Immature natural killer cell (primary cell): ENCODE measurements at regions not wholly inside any gene's neighbourhood (a gene's known extent, or its start where the extent isn't known, plus 50 kb on each side); places are given as distances from the start of the nearest gene placed in this dataset.
"Not testable (repeated sequence)": the region's sequence is repeated elsewhere in the genome, so short reads cannot be mapped to it uniquely, and the experiment has no call there.

Experiments
- DNase-seq, 3 donors: peaks; one replicate each; pipeline ENCODE4 v3.0.0; 2022; ENCODE audit warnings: mixed read lengths in 1 of 3
- H3K27ac Mint-ChIP-seq, 6 donors: one replicate each; pipeline ENCODE4 v1.8.0; 2020; ENCODE audit warnings: mixed read lengths in 6 of 6, mild to moderate bottlenecking in 5 of 6, inconsistent platforms in 4 of 6, moderate library complexity in 3 of 6
- H3K27me3 Mint-ChIP-seq, 3 donors: one replicate each; pipeline ENCODE4 v1.8.0; 2020 to 2021; ENCODE audit warnings: low read depth in 3 of 3, mild to moderate bottlenecking in 3 of 3, mixed read lengths in 3 of 3, moderate library complexity in 3 of 3, inconsistent platforms in 1 of 3
- H3K36me3 Mint-ChIP-seq, 3 donors: one replicate each; pipeline ENCODE4 v1.8.0; 2020; ENCODE audit warnings: mixed read lengths in 3 of 3, inconsistent platforms in 2 of 3, mild to moderate bottlenecking in 2 of 3
- H3K4me1 Mint-ChIP-seq, 2 donors: one replicate each; pipeline ENCODE4 v1.8.0; 2020; ENCODE audit warnings: inconsistent platforms in 2 of 2, mild to moderate bottlenecking in 2 of 2, mixed read lengths in 2 of 2, moderate library complexity in 1 of 2
- H3K4me3 Mint-ChIP-seq, 5 donors: one replicate each; pipeline ENCODE4 v1.8.0; 2020; ENCODE audit warnings: mild to moderate bottlenecking in 5 of 5, mixed read lengths in 5 of 5, inconsistent platforms in 3 of 5, moderate library complexity in 3 of 5
- H3K9me3 Mint-ChIP-seq, 6 donors: one replicate each; pipeline ENCODE4 v1.8.0; 2020; ENCODE audit warnings: mild to moderate bottlenecking in 6 of 6, mixed read lengths in 6 of 6, inconsistent platforms in 4 of 6, moderate library complexity in 3 of 6

DNA sequence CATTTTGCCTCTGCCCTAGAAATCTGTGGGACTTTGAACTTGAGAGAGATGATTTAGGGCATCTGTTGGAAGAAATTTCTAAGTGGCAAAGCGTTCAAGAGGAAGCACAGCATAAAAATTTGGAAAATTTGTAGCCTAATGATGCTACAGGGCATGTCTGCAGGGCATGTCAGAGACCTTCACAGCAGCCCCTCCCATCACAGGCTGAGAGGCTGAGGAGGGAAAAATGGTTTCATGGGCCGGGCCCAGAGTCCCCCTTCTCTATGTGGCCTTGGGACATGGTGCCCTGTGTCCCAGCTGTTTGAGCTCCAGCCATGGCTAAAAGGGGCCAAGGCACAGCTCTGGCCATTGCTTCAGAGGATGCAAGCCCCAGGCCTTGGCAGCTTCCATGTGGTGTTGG lies 203.0 kb downstream of the STK31 start:
- Mint-ChIP-seq H3K27ac (no peak overlapping the region), H3K4me1 (no peaks in the 10 kb centered on the region), H3K36me3 (no peaks in the 10 kb centered on the region), H3K4me3 (no peak overlapping the region), H3K9me3 (peaks cover 0 to 4% (median 0%) of the 10 kb centered on the region in 6 donors), H3K27me3 (peaks cover 0 to 7% (median 3%) of the 10 kb centered on the region in 3 donors)
- DNase-seq: no peak

DNA sequence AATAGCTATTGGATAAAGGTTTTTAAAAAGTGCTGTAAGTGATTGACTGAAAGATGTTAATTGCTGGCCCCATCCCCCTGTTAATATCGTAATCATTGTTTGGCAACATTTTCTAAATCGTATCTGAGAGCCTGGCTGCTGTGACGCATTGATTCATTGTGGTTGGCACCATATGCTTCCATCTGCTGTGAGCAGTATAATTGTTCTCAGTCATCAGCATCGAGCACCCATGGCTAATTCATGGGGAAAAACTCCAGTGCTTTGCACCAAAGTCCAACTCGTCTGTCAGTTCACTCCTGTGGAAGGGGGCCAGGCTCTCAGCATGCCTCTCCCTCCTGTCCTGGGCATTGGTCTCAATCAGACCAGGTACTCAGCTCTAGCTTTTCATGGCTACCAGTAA lies 205.2 kb downstream of the STK31 start:
- no peak for DNase-seq
- Mint-ChIP-seq H3K4me3 (no peak overlapping the region), H3K27me3 (peaks cover 0 to 7% (median 2%) of the 10 kb centered on the region in 3 donors), H3K27ac (no peak overlapping the region), H3K9me3 (peaks cover 0 to 4% (median 0%) of the 10 kb centered on the region in 6 donors), H3K4me1 (no peaks in the 10 kb centered on the region), H3K36me3 (no peaks in the 10 kb centered on the region)

DNA sequence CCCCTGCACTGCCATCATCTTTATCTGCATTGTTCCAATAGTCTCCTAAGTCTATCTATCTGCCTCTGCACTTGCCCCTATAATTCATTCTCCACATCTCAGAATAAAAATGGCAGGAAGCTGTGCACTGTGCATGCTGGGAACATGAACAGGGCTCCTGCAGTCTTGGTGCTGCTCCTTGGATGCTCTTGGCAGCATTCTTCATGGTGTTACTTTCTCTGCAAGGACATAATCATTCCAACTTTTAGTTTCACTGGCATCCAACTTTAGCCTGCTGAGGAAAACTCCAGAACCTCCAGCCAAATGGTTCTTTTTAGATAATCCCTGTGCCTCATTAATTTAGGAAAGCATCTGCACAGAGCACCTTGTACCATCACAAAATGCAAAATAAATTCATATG lies 208.3 kb downstream of the STK31 start:
- DNase-seq: no peak
- Mint-ChIP-seq H3K9me3 (peaks cover 0 to 4% (median 0%) of the 10 kb centered on the region in 6 donors), H3K36me3 (no peaks in the 10 kb centered on the region), H3K27ac (no peak overlapping the region), H3K27me3 (peaks cover 1 to 5% (median 2%) of the 10 kb centered on the region in 3 donors), H3K4me1 (no peaks in the 10 kb centered on the region), H3K4me3 (no peak overlapping the region)

DNA sequence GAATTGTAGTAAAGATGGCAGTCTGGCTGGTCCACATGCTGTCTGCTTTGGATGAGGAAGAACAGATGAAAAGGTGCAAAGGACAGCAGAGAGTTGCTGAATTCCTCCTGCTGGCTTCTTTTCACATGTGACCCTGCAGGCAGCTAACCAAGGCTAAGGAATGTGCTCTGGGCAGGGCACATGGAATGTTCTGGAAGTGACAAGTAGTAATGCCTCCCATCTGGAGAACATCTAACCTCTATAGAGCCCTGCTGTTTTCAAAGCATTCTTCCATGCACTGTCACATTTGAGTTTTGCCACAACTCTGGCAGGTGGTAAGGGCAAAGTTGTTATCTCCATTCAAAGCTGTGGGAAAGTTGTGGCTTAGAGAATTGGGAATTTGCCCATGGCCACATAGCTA lies 208.8 kb downstream of the STK31 start:
- no peak overlapping the region for H3K4me3 Mint-ChIP-seq
- no peak overlapping the region for H3K27ac Mint-ChIP-seq
- H3K27me3 Mint-ChIP-seq: peaks cover 2 to 5% (median 2%) of the 10 kb centered on the region in 3 donors
- H3K4me1 Mint-ChIP-seq: no peaks in the 10 kb centered on the region
- DNase-seq: no peak
- H3K36me3 Mint-ChIP-seq: no peaks in the 10 kb centered on the region
- H3K9me3 Mint-ChIP-seq: peaks cover 0 to 4% (median 0%) of the 10 kb centered on the region in 6 donors

DNA sequence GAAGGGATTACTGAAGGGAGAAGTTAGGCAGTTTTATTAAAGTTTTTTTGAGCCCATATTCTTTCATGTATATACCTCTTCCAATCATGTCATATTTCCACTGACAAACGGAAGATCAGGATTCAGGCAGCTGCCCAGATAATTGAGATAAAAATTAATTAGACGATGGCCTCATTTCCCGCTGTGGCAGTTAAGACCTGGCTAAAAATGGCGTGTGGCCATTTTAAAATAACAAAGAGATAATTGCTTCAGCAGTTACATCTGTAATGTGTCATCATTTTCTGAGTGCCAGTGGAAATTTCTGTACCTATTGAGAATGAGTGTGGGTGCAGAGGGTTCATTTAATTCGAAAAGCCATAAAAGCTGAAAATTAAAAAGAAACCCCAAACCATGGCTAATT lies 215.1 kb downstream of the STK31 start:
- H3K4me1 Mint-ChIP-seq: no peaks in the 10 kb centered on the region
- no peak for DNase-seq
- H3K27ac Mint-ChIP-seq: no peak overlapping the region
- no peak overlapping the region for H3K4me3 Mint-ChIP-seq
- peaks cover 4% of the 10 kb centered on the region in 3 donors for H3K27me3 Mint-ChIP-seq
- H3K9me3 Mint-ChIP-seq: peaks cover 0 to 4% (median 0%) of the 10 kb centered on the region in 6 donors
- H3K36me3 Mint-ChIP-seq: no peaks in the 10 kb centered on the region

DNA sequence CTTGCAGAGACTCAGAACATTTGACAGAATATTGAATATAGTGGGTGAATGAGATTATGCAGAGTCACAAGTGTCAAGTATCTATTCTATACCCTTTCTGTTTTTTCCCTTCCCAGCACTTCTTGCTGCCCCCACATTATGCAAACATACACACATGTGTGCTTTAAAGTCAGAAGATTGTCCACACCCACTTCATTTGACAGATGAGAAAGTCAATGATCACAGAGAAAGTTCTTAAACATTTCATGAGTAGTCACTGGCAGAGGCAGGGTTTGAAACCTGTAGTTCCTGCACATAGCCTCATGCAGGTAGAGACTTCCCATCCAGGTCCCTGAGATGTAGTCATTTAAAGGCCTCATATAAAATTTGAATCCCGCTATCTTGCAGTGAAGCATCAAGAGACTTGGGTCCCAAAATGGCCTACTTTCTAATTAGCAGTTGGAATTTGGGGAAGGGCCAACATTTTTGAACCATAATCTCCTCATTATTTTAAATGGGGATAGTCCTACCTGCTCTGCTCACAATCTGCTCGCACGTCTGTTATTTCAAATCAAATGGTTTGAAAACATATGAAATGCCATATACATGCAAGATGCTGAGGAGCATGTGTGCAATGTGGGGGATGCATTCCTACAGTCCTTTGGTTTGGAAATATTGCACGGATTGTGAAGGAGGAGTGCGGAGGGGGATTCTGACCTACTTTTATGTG lies 217.8 kb downstream of the STK31 start:
- H3K27me3 Mint-ChIP-seq: peaks cover 4 to 9% (median 4%) of the 10 kb centered on the region in 3 donors
- peaks cover 0 to 4% (median 0%) of the 10 kb centered on the region in 6 donors for H3K9me3 Mint-ChIP-seq
- H3K4me3 Mint-ChIP-seq: no peak overlapping the region
- H3K36me3 Mint-ChIP-seq: no peaks in the 10 kb centered on the region
- no peak for DNase-seq
- H3K4me1 Mint-ChIP-seq: no peaks in the 10 kb centered on the region
- H3K27ac Mint-ChIP-seq: no peak overlapping the region

DNA sequence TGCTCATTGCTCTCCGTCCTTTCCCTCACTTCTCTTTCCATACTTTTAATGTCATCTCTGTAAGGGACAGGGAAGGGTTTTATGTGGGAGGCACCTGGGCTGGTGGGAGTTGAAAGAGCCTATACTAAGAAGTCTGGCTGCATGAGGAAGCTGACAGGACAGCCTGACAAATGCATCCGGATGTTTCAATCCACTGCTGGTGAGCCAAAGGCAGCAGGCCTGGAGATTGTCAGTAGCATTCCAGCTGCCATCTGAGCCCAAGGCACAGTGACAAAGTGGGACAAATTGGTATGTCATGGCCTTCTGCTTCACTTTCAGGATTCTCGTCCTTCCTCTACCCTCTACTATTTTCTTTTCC lies 218.4 kb downstream of the STK31 start:
- peaks cover 0 to 4% (median 0%) of the 10 kb centered on the region in 6 donors for H3K9me3 Mint-ChIP-seq
- H3K27ac Mint-ChIP-seq: no peak overlapping the region
- no peak for DNase-seq
- no peaks in the 10 kb centered on the region for H3K4me1 Mint-ChIP-seq
- H3K36me3 Mint-ChIP-seq: no peaks in the 10 kb centered on the region
- H3K4me3 Mint-ChIP-seq: no peak overlapping the region
- H3K27me3 Mint-ChIP-seq: peaks cover 1 to 9% (median 4%) of the 10 kb centered on the region in 3 donors

DNA sequence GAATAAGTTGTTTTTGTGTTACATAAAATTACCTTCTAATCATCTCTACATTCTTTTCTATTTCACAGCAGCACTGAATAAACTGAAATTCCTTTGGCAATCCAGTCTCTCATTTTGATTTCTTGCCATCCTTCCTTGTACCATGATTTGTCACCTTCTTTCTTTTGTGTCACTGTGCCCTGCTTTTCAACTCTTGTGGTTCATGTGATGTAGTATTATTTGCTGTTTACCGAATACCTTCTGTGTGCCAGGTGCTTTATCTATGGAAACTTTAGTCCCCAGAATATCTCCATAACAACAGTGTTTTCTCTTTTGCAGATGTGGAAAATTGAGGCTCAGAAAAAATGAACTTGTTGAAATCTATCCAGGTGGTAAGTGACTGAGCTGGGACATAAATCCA lies 220.3 kb downstream of the STK31 start:
- H3K27ac Mint-ChIP-seq: no peak overlapping the region
- H3K36me3 Mint-ChIP-seq: no peaks in the 10 kb centered on the region
- peaks cover 3 to 14% (median 7%) of the 10 kb centered on the region in 3 donors for H3K27me3 Mint-ChIP-seq
- H3K9me3 Mint-ChIP-seq: peaks cover 0 to 2% (median 0%) of the 10 kb centered on the region in 6 donors
- H3K4me3 Mint-ChIP-seq: no peak overlapping the region
- H3K4me1 Mint-ChIP-seq: no peaks in the 10 kb centered on the region
- no peak for DNase-seq

DNA sequence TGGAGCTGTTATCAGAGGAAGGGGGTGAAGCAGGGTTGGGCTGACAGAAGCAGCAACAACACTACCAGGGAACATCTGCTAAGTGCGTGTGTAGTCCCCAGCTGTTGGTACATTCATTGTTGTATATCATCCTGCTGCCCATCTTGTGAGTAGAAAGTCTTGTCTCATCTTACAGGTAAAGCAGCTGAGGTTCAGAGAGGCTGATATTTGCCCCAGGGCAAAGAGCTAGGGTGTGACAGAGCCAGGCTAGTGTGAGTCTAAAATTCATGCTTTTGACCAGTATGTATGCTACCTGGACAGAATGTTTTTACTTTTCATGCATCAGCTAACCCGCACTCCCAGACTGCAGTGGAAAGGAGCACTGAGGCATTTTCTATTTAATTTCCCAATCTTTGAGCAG lies 221.6 kb downstream of the STK31 start:
- peaks cover 3 to 15% (median 9%) of the 10 kb centered on the region in 3 donors for H3K27me3 Mint-ChIP-seq
- no peaks in the 10 kb centered on the region for H3K36me3 Mint-ChIP-seq
- no peaks in the 10 kb centered on the region for H3K4me1 Mint-ChIP-seq
- DNase-seq: no peak
- peaks cover 0 to 2% (median under 1%) of the 10 kb centered on the region in 6 donors for H3K9me3 Mint-ChIP-seq
- H3K27ac Mint-ChIP-seq: no peak overlapping the region
- no peak overlapping the region for H3K4me3 Mint-ChIP-seq

DNA sequence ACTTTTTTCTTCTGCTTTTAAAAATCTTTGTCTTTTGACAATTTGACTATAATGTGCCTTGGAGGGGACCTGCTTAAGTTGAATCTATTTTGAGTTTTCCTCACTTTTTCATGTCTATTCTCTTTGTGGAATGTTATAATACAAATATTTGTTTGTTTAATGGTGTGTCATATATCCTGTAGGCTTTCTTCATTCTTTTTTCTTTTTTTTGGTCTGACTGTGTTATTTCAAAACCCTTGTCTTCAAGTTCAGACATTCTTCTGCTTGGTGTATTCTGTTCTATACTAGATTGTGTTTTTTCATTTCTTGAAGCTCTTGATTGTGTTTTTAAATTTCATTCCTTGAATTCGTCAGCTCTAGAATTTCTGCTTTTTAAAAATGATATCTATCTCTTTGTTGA lies 228.2 kb downstream of the STK31 start:
- H3K4me3 Mint-ChIP-seq: no peak overlapping the region
- no peaks in the 10 kb centered on the region for H3K4me1 Mint-ChIP-seq
- peaks cover 0 to 6% (median 1%) of the 10 kb centered on the region in 6 donors for H3K9me3 Mint-ChIP-seq
- H3K36me3 Mint-ChIP-seq: no peaks in the 10 kb centered on the region
- peaks cover 5 to 12% (median 11%) of the 10 kb centered on the region in 3 donors for H3K27me3 Mint-ChIP-seq
- no peak for DNase-seq
- no peak overlapping the region for H3K27ac Mint-ChIP-seq

DNA sequence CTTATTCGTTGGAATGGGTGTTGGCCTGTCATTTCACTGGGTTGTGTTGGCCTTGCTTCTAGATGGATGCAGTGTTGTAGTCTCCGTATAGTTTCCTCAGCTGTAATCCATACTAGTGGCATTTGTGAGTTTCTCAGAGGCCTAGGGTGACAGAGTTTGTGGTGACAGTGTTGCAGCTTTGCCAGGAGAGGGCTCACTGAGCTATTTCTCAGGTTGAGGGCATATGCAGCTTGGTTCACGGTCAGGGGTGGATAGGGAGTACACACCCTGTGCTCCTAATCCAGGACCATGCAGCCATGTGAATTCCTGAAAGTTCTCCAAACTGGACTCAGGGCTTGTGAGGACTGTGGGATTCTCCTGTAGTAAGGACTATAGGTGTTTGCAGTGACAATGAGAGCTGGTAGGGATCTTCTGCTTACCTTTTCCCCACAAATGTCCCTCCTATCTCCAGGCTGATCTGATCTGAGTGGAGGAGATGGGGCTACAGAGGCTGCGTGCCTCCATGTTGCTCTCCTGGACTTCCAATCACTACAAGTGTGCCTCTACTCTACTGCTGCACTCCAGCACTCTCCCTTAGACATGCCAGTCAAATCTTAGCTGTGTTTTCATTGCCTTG lies 229.0 kb downstream of the STK31 start:
- H3K27ac Mint-ChIP-seq: no peak overlapping the region
- no peak overlapping the region for H3K4me3 Mint-ChIP-seq
- H3K9me3 Mint-ChIP-seq: peaks cover 0 to 6% (median 2%) of the 10 kb centered on the region in 6 donors
- DNase-seq: no peak
- no peaks in the 10 kb centered on the region for H3K4me1 Mint-ChIP-seq
- peaks cover 4 to 12% (median 11%) of the 10 kb centered on the region in 3 donors for H3K27me3 Mint-ChIP-seq
- H3K36me3 Mint-ChIP-seq: no peaks in the 10 kb centered on the region

DNA sequence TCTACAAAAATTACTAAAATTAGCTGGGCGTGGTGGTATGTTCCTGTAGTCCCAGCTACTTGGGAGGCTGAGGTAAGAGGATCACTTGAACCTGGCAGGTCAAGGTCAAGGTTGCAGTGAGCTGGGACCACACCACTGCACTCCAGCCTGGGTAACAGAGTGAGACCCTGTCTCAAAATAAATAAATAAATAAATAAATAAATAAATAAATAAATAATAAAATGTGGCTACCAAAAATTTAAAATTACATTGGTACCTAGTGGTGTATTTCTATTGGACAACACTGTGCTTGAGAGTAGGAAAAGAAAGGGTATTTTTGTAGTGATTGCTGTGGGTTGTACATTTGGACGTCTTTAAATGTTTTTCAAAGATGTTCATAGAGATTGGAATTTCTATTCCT lies 229.7 kb downstream of the STK31 start:
- peaks cover 4 to 17% (median 7%) of the 10 kb centered on the region in 3 donors for H3K27me3 Mint-ChIP-seq
- H3K4me3 Mint-ChIP-seq, H3K4me1 Mint-ChIP-seq, H3K27ac Mint-ChIP-seq, H3K36me3 Mint-ChIP-seq, DNase-seq, H3K9me3 Mint-ChIP-seq: not testable (repeated sequence)

DNA sequence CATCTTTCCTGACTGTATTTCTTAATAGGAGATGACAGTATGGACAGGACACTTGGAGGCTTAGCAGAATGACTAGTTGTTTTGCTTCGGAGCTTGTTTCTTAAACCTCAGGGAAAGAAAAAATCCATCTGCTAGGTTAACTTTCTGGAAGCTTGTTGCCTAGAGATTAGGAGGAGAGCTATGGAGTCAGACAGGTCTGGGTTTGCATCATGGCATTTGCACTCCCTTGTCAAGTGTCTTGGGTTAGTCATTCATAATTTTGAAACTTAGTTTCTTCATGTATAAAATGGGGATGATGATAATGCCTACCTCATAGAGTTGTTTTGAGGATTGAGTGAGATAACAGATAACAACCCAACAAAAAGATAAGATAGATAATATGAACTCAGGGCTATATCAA lies 231.5 kb downstream of the STK31 start:
- Mint-ChIP-seq H3K27me3 (peaks cover 4 to 12% (median 4%) of the 10 kb centered on the region in 3 donors), H3K4me3 (no peak overlapping the region), H3K36me3 (no peaks in the 10 kb centered on the region), H3K27ac (no peak overlapping the region), H3K4me1 (no peaks in the 10 kb centered on the region), H3K9me3 (peaks cover under 1 to 13% (median 6%) of the 10 kb centered on the region in 6 donors)
- DNase-seq: no peak

DNA sequence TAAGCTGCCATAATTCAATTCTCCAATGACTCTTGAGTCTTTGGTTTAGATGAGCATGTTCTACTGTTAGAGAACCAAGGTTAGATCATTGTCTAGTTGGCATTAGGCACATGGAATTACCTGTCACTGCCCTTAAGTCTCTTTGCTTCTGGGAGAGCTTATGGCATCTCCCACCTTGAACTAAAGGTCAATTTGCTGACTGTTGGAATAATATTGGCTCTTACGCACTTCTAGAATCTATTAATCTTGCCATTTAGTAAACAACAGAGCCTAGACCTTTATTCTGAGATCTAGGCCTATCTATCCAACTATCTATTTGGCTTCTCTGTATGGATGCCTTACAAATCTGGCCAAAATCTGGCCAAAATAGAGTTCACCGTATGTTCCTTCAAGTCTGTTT lies 232.0 kb downstream of the STK31 start:
- peaks cover 3 to 18% (median 6%) of the 10 kb centered on the region in 6 donors for H3K9me3 Mint-ChIP-seq
- H3K4me3 Mint-ChIP-seq: no peak overlapping the region
- H3K4me1 Mint-ChIP-seq: no peaks in the 10 kb centered on the region
- no peak for DNase-seq
- no peak overlapping the region for H3K27ac Mint-ChIP-seq
- no peaks in the 10 kb centered on the region for H3K36me3 Mint-ChIP-seq
- H3K27me3 Mint-ChIP-seq: peaks cover 2 to 12% (median 4%) of the 10 kb centered on the region in 3 donors
